K562 (cell line): ENCODE measurements at regions not wholly inside any gene's neighbourhood (a gene's known extent, or its start where the extent isn't known, plus 50 kb on each side); places are given as distances from the start of the nearest gene placed in this dataset.

Source experiments
- ATAC-seq: fragments of 200-7000 bp; cut with Tn5 transposase; 3 replicates; pipeline ENCODE4 v1.9.1; 2020; ENCODE audit warnings: moderate library complexity
- BruUV-seq: library from RNA; stranded (reverse); fragments of 400-500 nt; replicated peaks from 2 replicates; lab custom pipeline; 2021; lab: Mats Ljungman, UMichigan
- CTCF ChIA-PET: fragments of 300-600 bp; formaldehyde crosslinking; extraction: SDS; loops from one replicate; lab custom pipeline; 2021; ENCODE audit warnings: low intra/inter-chr PET ratio; lab: Yijun Ruan, JAX
- POLR2A ChIA-PET: fragments of 300-600, 350-650 bp; sonication (Branson Sonifier 250); formaldehyde crosslinking; extraction: SDS; loops from one replicate; lab custom pipeline; 2021; ENCODE audit warnings: antibody characterized with exemption, inconsistent platforms; lab: Yijun Ruan, JAX
- DNase-seq, 4 experiments: peaks; one replicate each; pipeline versions ENCODE4 v3.0.0 to v3.0.0-alpha.2; 2011 to 2018; ENCODE audit warnings: low spot score in 3 of 4, mixed read lengths in 3 of 4; ENCODE audit errors: extremely low read depth in 1 of 4
- FAIRE-seq: peaks from 2 replicates; lab custom pipeline; 2011; peaks lifted over from hg19 to GRCh38; lab: Jason Lieb, UNC
- H2AFZ ChIP-seq: 2 replicates; pipeline ENCODE4 v1.6.0; 2011; ENCODE audit warnings: low read depth, low read length, control low read depth, inconsistent platforms
- H3K27ac ChIP-seq: fragments of 200-600 bp; 3 replicates; pipeline ENCODE4 v1.8.0; 2011; ENCODE audit warnings: low read depth, mild to moderate bottlenecking, control low read depth, inconsistent platforms, low read length, moderate library complexity, mixed read lengths; ENCODE audit errors: extremely low read depth
- H3K27me3 ChIP-seq, 2 experiments: fragments of 300-600 bp in 1 of 2; 2 replicates in 1 of 2; 3 replicates in 1 of 2; pipeline versions ENCODE4 v1.6.0 to v1.8.0; 2011; ENCODE audit warnings: inconsistent platforms in 2 of 2, low read length in 2 of 2, mild to moderate bottlenecking in 1 of 2, mixed read lengths in 1 of 2, moderate library complexity in 1 of 2; ENCODE audit not compliant: control insufficient read depth in 2 of 2, insufficient read depth in 2 of 2
- H3K36me3 ChIP-seq: fragments of 300-600 bp; 3 replicates; pipeline ENCODE4 v1.8.0; 2011; ENCODE audit warnings: mild to moderate bottlenecking, low read length, inconsistent platforms; ENCODE audit not compliant: control insufficient read depth, insufficient read depth
- H3K4me1 ChIP-seq, 2 experiments: fragments of 200-600 bp in 1 of 2; replicated peaks in 1 of 2; 2 replicates in 1 of 2; 3 replicates in 1 of 2; pipeline versions ENCODE4 v1.5.1 to v1.8.0; 2011; ENCODE audit warnings: inconsistent platforms in 2 of 2, low read length in 2 of 2, mild to moderate bottlenecking in 1 of 2, mixed read lengths in 1 of 2, moderate library complexity in 1 of 2; ENCODE audit not compliant: control insufficient read depth in 2 of 2, insufficient read depth in 2 of 2
- H3K4me2 ChIP-seq: 2 replicates; pipeline ENCODE4 v1.6.1; 2011; ENCODE audit warnings: low read length, control low read depth, inconsistent platforms, mixed read lengths; ENCODE audit not compliant: insufficient read depth
- H3K4me3 ChIP-seq: fragments of 200-600 bp; sonication (generic), shearing (Covaris generic); 2 replicates; pipeline ENCODE4 v1.5.1; 2016; ENCODE audit warnings: control low read depth, inconsistent platforms
- H3K79me2 ChIP-seq: fragments of 200-600 bp; 3 replicates; pipeline ENCODE4 v1.8.0; 2011; ENCODE audit warnings: low read length, inconsistent platforms; ENCODE audit not compliant: control insufficient read depth, insufficient read depth
- H3K9ac ChIP-seq, 2 experiments: 2 replicates each; pipeline versions ENCODE4 v1.6.0 to v1.6.1; 2011; ENCODE audit warnings: low read depth in 2 of 2, low read length in 2 of 2, control low read depth in 1 of 2, inconsistent platforms in 1 of 2, mild to moderate bottlenecking in 1 of 2, mixed read lengths in 1 of 2; ENCODE audit not compliant: insufficient read depth in 1 of 2
- H3K9me1 ChIP-seq: one replicate; pipeline ENCODE4 v1.6.0; 2011; ENCODE audit warnings: inconsistent platforms, mild to moderate bottlenecking, low read length, moderate library complexity; ENCODE audit not compliant: control insufficient read depth, insufficient read depth
- H3K9me3 ChIP-seq: replicated peaks from 2 replicates; pipeline ENCODE4 v1.5.1; 2011; ENCODE audit warnings: low read depth, low read length, inconsistent platforms; ENCODE audit not compliant: control insufficient read depth, insufficient read depth
- H4K20me1 ChIP-seq: replicated peaks from 2 replicates; pipeline ENCODE4 v1.6.1; 2011; ENCODE audit warnings: low read length, inconsistent platforms, mixed read lengths; ENCODE audit not compliant: control insufficient read depth, insufficient read depth
- DDX20 ChIP-seq: fragments of 450-650 bp; IDR thresholded peaks from 2 replicates; pipeline ENCODE4 v1.6.1; 2016; ENCODE audit warnings: missing genetic modification characterization, low read depth, mild to moderate bottlenecking, missing compliant biosample characterization, moderate library complexity
- FOXM1 ChIP-seq, 2 experiments: fragments of 450-650 bp in 1 of 2; sonication (generic) in 1 of 2; formaldehyde crosslinking in 1 of 2; IDR thresholded peaks; 2 replicates each; pipeline versions ENCODE4 v1.6.1 to v1.9.0; 2017 to 2022; ENCODE audit warnings: low read depth in 2 of 2, mild to moderate bottlenecking in 2 of 2, missing genetic modification reagents in 1 of 2, moderate library complexity in 1 of 2
- GABPA ChIP-seq: fragments of 200-800 bp; sonication (Bioruptor generic); conservative IDR thresholded peaks from 2 replicates; pipeline ENCODE4 v1.6.1; 2016; ENCODE audit warnings: low read depth, missing genetic modification characterization, missing compliant biosample characterization
- HLTF ChIP-seq: fragments of 450-650 bp; IDR thresholded peaks from 2 replicates; pipeline ENCODE4 v1.6.1; 2016
- HNRNPL ChIP-seq: fragments of 200-400 bp; formaldehyde crosslinking; IDR thresholded peaks from 2 replicates; pipeline ENCODE4 v1.6.1; 2017; ENCODE audit warnings: low read depth, mild to moderate bottlenecking, low read length
- KDM2B ChIP-seq: fragments of 250-450 bp; sonication (Bioruptor Pico); IDR thresholded peaks from 2 replicates; pipeline ENCODE4 v1.8.0; 2021; ENCODE audit warnings: mild to moderate bottlenecking, moderate library complexity
- NBN ChIP-seq: fragments of 450-650 bp; IDR thresholded peaks from 2 replicates; pipeline ENCODE4 v1.6.1; 2016; ENCODE audit warnings: low read depth, mild to moderate bottlenecking
- PHB ChIP-seq: fragments of 250-450 bp; sonication (Bioruptor Pico); IDR thresholded peaks from 2 replicates; pipeline ENCODE4 v1.5.0; 2021
- POLR2B ChIP-seq: fragments of 450-650 bp; IDR thresholded peaks from 2 replicates; pipeline ENCODE4 v1.6.1; 2018; ENCODE audit warnings: low read depth; ENCODE audit not compliant: partially characterized antibody
- PTBP1 ChIP-seq: fragments of 200-400 bp; formaldehyde crosslinking; IDR thresholded peaks from 2 replicates; pipeline ENCODE4 v1.6.1; 2017; ENCODE audit warnings: low read depth, low read length
- TAL1 ChIP-seq: fragments of 450-650 bp; IDR thresholded peaks from 2 replicates; pipeline ENCODE4 v1.6.1; 2016; ENCODE audit warnings: mild to moderate bottlenecking
- TOE1 ChIP-seq, 2 experiments: fragments of 450-650 bp in 1 of 2; sonication (generic) in 1 of 2; formaldehyde crosslinking in 1 of 2; IDR thresholded peaks; 2 replicates each; pipeline versions ENCODE4 v1.7.1 to v1.8.0; 2016 to 2022; ENCODE audit warnings: borderline replicate concordance in 2 of 2, mild to moderate bottlenecking in 2 of 2, antibody characterized with exemption in 1 of 2, inconsistent platforms in 1 of 2, low read depth in 1 of 2, missing genetic modification reagents in 1 of 2, moderate library complexity in 1 of 2
- U2AF2 ChIP-seq: fragments of 200-400 bp; formaldehyde crosslinking; optimal IDR thresholded peaks from 2 replicates; pipeline ENCODE3; 2017; ENCODE audit warnings: low read depth, mild to moderate bottlenecking, low read length
- ZBTB12 ChIP-seq: fragments of 250-450 bp; sonication (Bioruptor Pico); IDR thresholded peaks from 2 replicates; pipeline ENCODE4 v1.4.0; 2020
- ZNF224 ChIP-seq: sonication (generic); formaldehyde crosslinking; IDR thresholded peaks from 2 replicates; pipeline ENCODE4 v1.8.0; 2022; ENCODE audit warnings: mild to moderate bottlenecking, missing genetic modification reagents
- ZNF511 ChIP-seq: sonication (generic); formaldehyde crosslinking; IDR thresholded peaks from 2 replicates; pipeline ENCODE4 v1.8.0; 2022; ENCODE audit warnings: mild to moderate bottlenecking, missing genetic modification reagents
- ZNF639 ChIP-seq, 2 experiments: fragments of 200-800 bp in 1 of 2; sonication (Bioruptor generic) in 1 of 2; sonication (generic) in 1 of 2; formaldehyde crosslinking in 1 of 2; IDR thresholded peaks in 1 of 2; conservative IDR thresholded peaks in 1 of 2; 2 replicates each; pipeline versions ENCODE4 v1.5.0 to v1.6.1; 2016 to 2020; ENCODE audit warnings: missing compliant biosample characterization in 1 of 2, missing genetic modification characterization in 1 of 2, missing genetic modification reagents in 1 of 2
- WGBS: fragments of 100-300 bp; shearing (Covaris generic); methylation state at CpG from one replicate; pipeline ENCODE4 v1.1.6; 2016; ENCODE audit warnings: low coverage, mixed read lengths; ENCODE audit not compliant: insufficient coverage; ENCODE audit errors: missing lambda C conversion rate; 5-methylcytosine and 5-hydroxymethylcytosine counted together
- in situ Hi-C: fragments of 300-500 bp; cut with MboI; formaldehyde crosslinking; loops from 4 replicates; pipeline ENCODE4 v1.15.0; 2018; ENCODE audit warnings: inconsistent platforms, mixed read lengths
- intact Hi-C: fragments of 100-400 bp; cut with micrococcal nuclease; formaldehyde crosslinking; loops from 2 replicates; pipeline ENCODE4 v1.14.2; 2022

DNA sequence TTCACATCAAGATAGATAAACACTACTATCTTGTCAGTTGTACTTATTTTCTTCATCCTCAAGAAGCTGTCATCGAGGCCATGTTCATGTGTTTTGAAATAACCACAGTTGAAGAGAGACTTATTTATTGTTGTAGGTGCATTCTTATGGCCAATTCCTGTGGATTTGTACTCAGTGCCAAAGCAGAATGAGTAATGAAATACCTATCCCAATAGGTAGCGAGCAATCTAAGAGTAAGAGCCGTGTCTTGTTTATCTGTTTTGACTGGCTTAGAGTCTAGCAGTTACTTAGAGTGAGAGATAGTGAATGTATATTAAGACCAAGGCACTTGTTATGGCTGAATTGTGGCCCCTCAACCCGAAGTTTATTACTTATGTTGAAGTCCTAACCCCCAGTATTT, 631.0 kb upstream of the SPANXN1 start:
- POLR2A ChIA-PET, result no interaction called here
- intact Hi-C loops, result no loop called here

More for the DNA sequence above, 631.0 kb upstream of the SPANXN1 start:
- no peak overlapping the region for H3K4me2 ChIP-seq
- ATAC-seq, result no peak
- H3K9ac ChIP-seq, result no peak overlapping the region
- CTCF ChIA-PET, result no interaction called here
- no peaks in the 10 kb centered on the region for H3K27me3 ChIP-seq
- H3K9me3 ChIP-seq, result no peaks in the 10 kb centered on the region
- 0% methylated on average over 4 of the region's 4 CpGs for WGBS
- no peak for FAIRE-seq
- H2AFZ ChIP-seq, result no peak overlapping the region
- no peak overlapping the region for H3K27ac ChIP-seq
- H3K4me3 ChIP-seq, result no peak overlapping the region
- no peaks in the 10 kb centered on the region for H3K9me1 ChIP-seq
- in situ Hi-C loops, result no loop called here
- no peak for TF ChIP-seq HNRNPL
- no peak for TF ChIP-seq PTBP1
- TF ChIP-seq KDM2B, result no peak
- no peak for TF ChIP-seq POLR2B
- no peak for TF ChIP-seq U2AF2
- TF ChIP-seq TAL1, result no peak
- TF ChIP-seq NBN, result no peak
- TF ChIP-seq GABPA (tag), result no peak
- no peak for TF ChIP-seq ZNF224 (CRISPR knock-in tag)
- TF ChIP-seq HLTF, result no peak
- no peak for TF ChIP-seq ZNF511
- no peak for TF ChIP-seq ZBTB12 (CRISPR knock-in tag)
- TF ChIP-seq FOXM1 (IDR thresholded peaks at IDR 0.05; ENCODE audit: low read depth), result no peak
- no peak for TF ChIP-seq FOXM1 (CRISPR knock-in tag; IDR thresholded peaks at IDR 0.05; ENCODE audit: low read depth)
- TF ChIP-seq ZNF639 (CRISPR knock-in tag; conservative IDR thresholded peaks at IDR 0.05 in 1 of 2, IDR thresholded peaks at IDR 0.05 in 1 of 2), result no peak
- TF ChIP-seq PHB (CRISPR knock-in tag), result no peak
- no peak for TF ChIP-seq TOE1 (IDR thresholded peaks at IDR 0.05; ENCODE audit: borderline replicate concordance)
- no peak for TF ChIP-seq TOE1 (CRISPR knock-in tag; IDR thresholded peaks at IDR 0.05; ENCODE audit: borderline replicate concordance, low read depth)
- no peak for TF ChIP-seq DDX20 (tag)
- no peaks in the 10 kb centered on the region for H4K20me1 ChIP-seq
- DNase-seq, result no peak
- H3K4me1 ChIP-seq, result no peaks in the 10 kb centered on the region
- no peaks in the 10 kb centered on the region for H3K79me2 ChIP-seq
- BruUV-seq, result no TSS peak
- H3K36me3 ChIP-seq, result no peaks in the 10 kb centered on the region
